ENCODE measurements at regions not wholly inside any gene's neighbourhood (a gene's known extent, or its start where the extent isn't known, plus 50 kb on each side); places are given as distances from the start of the nearest gene placed in this dataset.
"Not testable (repeated sequence)": the region's sequence is repeated elsewhere in the genome, so short reads cannot be mapped to it uniquely, and the experiment has no call there.

DNA sequence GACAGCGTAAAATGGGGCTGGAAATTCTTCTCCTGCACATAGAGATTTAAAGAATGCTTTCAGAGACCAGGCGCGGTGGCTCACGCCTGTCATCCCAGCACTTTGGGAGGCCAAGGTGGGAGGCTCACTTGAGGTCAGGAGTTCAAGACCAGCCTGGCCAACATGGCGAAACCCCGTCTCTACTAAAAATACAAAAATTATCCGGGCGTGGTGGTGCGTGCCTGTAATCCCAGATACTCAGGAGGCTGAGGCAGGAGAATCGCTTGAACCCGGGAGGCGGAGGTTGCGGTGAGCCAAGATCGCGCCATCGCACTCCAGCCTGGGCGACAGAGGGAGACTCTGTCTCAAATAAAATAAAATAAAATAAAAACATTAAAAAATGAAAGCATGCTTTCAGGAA is 107.4 kb downstream of the CRLF2 start:
- DNase-seq (ENCODE audit: low read depth in 4 of 4, low spot score in 2 of 4): not testable (repeated sequence)

DNA sequence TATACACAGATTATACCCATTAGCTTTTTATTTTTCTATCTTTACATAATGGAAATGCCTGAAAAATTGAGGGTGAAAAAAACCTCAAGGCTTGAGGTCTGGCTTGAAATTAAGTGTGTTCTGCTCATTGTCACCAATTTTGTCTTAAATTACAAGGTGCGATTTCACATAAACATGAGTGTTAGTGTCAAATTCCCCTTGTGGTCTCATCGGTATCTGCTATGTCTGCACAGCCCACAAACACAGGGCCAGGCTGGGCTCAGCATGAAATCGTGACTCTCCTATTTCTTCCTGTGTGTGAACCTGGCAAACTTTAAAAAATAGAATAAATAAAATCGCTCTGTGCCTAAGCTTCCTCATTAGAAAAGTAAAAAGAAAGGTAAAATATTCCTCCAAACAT is 109.1 kb downstream of the CRLF2 start:
- no peak for DNase-seq (ENCODE audit: low read depth in 4 of 4, low spot score in 2 of 4)

DNA sequence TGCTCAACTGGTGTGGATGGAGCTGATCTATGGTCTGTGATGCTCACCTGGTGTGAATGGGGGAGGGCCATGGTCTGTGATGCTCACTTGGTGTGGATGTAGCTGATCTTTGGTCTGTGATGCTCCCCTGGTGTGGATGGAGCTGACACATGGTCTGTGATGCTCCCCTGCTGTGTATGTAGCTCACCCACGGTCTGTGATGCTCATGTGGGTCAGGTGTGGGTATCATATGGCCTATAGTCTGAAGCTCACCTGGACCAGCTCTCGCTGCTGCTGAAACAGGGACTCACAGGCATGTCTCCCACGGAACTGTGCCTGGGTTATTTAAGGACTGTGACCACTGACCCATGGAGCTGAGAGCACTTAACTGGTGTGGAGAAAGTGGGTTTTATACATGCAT is 109.7 kb downstream of the CRLF2 start:
- DNase-seq (ENCODE audit: low read depth in 4 of 4, low spot score in 2 of 4): no peak

DNA sequence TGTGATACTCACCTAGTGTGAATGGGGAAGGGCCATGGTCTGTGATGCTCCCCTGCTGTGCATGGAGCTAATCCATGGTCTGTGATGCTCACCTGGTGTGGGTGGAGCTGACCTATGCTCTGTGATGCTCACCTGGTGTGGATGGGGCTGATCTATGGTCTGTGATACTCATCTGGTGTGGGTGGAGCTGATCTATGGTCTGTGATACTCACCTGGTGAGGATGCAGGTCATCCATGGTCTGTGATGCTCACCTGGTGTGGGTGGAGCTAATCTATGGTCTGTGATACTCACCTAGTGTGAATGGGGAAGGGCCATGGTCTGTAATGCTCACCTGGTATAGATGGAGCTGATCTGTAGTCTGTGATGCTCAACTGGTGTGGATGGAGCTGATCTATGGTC is 110.2 kb downstream of the CRLF2 start:
- DNase-seq (ENCODE audit: low read depth in 4 of 4, low spot score in 2 of 4): not testable (repeated sequence)

DNA sequence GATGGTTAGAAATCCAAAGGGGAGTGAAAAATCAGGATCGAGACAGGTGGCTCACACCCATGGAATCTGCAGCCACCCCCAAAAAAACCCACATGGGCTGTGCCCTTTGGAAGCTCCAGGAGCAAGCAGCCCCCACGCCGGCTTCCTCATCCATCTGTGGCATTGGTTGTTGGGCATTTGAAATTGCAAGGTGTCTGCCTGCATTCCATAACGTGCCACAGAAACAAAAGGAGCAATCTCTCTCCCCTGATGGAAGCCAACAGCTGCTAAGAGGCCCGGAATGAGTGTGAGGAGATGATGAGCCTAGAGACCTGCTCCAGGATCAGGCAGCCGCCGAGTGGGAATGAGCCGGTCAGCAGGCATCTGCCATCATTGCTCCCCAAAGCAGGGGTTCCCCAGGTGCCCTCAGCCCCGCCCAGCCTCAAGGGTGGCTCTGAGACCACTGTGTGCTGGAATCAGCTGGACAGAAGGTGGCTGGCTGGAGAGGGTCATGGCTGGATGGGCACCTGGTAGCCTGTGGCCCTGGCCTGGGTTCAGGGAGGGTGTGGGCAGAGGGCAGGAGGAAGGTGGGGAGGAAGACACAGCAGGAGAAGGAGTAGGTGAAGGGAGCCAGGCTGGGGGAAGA is 113.2 kb downstream of the CRLF2 start:
- DNase-seq (ENCODE audit: low read depth in 4 of 4, low spot score in 2 of 4): no peak

DNA sequence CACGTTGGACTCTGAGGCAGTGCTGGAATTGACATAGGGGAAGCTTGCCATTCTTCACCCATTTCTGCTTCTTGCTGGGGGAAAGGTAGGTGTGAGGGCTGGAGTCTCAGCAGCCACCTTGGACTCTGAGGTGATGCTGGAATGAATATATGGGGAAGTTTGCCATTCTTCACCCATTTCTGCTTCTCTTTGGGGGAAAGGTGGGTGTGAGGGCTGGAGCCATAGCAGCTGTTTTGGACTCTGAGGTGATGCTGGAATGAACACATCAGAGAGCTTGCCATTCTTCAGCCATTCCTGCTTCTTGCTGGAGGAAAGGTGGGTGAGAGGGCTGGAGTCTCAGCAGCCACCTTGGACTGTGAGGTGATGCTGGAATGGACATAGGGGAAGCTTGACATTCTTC is 115.1 kb downstream of the CRLF2 start:
- DNase-seq (ENCODE audit: low read depth in 4 of 4, low spot score in 2 of 4): no peak

DNA sequence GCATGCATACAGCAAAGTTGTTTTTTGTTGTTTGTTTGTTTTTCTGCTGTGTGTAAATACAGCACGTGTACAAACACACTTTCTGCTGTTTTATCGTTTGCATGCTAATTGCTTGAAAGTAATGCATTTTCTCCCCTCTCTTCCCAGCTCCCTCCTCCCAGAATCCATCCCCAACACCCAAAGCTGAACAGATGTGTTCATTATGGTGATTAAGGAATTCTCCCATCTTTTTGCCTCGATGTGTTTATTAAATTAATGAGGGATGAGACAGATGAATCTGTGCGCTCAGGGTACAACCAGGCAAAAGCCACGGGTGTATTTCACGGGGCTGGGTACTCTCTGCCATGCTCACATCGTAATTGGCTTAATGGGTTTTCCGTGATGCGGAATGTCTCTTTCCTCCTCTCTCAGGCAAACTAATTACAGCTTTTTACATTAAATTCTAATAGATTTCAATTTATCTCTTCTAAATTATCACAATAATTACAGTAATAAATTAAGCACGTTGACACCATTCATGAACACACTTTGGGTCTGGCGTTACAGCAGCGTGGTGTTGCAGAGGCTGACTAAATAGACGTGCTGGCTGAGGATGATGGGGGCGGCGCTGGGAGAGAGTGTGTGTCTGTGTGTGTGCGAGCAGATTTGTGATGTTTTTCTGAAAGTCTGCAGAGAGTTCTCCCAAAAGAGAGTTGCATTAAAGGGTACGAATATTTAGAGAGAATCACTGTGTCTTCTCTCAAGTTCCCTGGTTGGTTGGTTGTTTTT is 117.7 kb downstream of the CRLF2 start:
- DNase-seq (ENCODE audit: low read depth in 4 of 4, low spot score in 2 of 4): no peak

DNA sequence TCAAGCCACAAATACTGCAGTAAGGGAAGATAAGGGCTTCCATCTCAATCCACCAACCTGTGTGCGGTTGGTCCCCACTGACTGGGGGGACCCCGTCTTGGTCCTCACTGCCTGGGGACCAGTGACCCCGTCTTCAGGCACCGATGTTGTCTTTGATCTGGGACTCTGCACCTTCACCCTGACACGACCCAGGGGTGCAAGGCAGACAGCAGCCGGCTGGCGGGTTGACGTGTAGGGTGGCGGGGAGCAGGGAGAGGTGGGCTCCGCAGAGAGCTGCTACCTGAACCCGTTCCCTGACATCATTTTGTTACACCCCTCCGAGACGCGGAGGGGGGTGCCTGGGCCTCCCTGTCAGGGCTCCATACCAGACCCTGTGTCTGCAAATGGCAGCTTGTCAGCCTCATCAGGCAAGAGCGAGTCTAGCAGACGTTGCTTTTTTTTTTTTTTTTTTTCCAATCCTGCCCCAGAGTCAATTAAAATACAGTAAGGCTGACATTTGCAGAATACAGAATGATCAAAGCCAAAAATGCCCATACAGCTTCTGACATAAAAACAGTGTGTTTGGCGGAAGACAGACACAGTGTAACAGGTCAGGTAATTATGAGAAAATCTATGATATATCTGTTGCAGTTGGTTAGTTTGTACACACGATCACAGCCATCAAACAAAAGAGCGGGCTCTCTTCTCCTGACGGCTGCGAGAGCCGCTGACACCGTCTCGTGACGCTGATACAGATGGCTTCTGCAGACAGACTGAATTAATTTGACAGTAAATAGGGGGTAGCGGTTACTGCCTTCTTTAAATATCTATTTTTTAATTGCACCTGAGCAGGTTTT is 118.6 kb downstream of the CRLF2 start:
- DNase-seq (ENCODE audit: low read depth in 4 of 4, low spot score in 2 of 4): no peak

DNA sequence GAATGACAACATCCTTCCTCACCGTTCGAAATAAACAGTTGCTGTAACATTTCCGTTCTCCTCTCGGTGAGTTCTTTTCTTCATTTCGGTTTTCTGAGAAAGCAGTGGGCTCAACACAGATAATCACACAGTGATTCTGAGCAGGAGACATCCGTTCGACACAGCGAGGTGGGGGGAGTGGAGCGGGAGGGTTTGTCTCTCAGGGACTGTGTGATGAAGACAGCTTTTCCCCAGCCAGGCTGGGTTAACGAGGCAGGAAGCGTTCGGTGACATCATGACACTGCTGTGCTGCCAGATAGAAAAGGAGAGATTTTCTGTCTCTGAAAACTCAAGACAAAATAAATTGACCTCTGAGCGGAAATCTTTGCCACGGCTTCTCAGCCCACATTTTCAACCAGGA is 119.3 kb downstream of the CRLF2 start:
- DNase-seq (ENCODE audit: low read depth in 4 of 4, low spot score in 2 of 4): no peak

DNA sequence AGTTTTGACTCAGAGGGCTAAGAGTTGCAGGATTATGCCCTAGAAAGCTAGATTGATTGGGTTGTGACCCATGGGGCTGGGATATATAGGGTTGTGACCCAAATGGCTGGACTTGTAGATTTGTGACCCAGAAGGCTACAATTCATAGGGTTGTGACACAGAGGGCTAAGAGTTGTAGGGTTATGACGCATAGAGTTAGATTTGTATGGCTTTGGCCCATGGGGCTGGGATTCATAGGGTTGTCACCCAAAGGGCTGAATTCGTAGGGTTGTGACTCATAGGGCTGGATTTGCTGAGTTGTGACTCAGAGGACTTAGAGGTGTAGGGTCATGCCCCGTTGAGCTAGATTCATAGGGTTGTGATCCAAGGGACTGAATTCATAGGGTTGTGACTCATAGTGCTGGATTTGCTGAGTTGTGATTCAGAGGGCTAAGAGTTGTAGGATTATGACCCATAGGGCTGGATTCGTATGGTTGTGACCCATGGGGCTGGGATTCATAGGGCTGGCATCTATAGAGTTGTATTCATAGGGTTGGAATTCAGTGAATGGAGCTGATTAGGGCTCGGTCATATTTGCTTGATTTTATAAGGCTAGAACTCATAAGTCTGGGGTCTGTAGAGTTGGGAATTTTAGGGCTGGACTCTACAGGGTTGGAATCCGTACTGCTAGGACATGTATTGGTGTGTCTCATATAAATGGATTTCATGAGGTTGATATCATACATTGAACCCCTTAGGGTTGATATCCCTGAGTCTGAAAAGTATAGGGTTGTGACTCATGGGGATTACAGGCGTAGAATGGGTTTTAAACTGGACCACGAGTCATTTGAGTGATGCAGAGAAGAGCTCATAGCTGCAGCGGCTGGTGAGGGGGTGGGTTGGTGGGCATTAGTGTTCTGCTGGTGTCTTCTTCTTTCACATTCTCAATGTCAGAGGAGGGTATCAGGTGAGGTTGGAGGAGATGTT is 125.7 kb downstream of the CRLF2 start:
- no peak for DNase-seq (ENCODE audit: low read depth in 4 of 4, low spot score in 2 of 4)

DNA sequence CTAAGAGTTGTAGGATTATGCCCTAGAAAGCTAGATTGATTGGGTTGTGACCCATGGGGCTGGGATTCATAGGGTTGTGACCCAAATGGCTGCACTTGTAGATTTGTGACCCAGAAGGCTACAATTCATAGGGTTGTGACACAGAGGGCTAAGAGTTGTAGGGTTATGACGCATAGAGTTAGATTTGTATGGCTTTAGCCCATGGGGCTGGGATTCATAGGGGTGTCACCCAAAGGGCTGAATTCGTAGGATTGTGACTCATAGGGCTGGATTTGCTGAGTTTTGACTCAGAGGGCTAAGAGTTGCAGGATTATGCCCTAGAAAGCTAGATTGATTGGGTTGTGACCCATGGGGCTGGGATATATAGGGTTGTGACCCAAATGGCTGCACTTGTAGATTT is 126.6 kb downstream of the CRLF2 start:
- not testable (repeated sequence) for DNase-seq (ENCODE audit: low read depth in 4 of 4, low spot score in 2 of 4)

DNA sequence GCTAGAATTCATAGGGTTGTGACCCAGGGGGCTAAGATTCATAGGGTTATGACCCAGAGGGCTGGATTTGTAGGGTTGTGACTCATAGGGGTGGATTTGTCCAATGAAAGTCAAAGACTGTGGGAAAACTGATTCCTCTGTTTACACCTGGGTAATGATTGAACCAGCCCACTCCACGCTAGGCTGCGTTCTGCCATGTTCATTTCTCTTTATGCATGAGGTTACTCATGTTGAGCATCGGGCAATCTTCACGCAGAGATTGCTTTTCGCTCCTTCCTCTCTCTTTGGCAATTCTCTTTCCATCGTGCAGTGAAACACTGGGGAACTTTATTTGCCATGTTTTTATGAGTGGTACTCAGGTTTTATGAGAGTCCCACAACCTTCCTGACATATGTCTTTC is 127.8 kb downstream of the CRLF2 start:
- no peak for DNase-seq (ENCODE audit: low read depth in 4 of 4, low spot score in 2 of 4)

DNA sequence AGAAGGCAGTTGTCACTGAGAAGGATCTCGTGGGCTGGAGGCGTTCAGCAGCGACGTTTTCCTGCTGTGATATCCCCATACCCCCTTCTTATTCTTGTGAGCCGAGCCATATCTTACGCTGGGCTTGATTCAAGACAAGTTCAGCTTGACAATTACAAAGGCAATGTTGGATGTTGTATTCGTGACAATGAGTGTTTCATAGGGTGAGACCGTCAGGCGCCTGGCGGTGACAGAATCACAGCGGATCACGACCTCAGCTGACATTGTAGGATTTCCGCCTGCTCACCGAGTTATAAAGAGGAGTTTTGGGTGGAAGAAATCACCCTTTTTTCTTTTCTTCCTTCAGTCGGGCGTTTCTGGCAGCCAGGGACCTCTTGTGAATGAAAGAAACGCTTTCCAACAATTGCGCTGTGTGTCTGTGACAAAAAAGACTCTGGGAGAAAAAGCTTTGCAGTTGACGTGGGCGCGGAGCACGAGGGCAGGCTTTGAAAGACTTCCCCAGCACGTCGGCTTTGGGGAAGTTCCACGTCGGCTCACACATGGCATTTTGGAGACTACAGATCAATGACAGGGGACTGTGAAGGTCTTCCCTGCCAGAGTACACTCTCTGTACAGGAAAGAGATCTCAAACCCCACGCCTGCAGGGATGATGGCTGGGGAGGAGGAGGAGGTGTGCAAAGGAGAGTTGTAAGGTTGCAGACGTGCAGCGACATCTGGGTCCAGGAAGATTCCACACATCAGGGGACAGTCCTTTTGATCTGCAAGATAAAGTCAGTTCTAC is 135.4 kb downstream of the CRLF2 start:
- DNase-seq (ENCODE audit: low read depth in 4 of 4, low spot score in 2 of 4): no peak

DNA sequence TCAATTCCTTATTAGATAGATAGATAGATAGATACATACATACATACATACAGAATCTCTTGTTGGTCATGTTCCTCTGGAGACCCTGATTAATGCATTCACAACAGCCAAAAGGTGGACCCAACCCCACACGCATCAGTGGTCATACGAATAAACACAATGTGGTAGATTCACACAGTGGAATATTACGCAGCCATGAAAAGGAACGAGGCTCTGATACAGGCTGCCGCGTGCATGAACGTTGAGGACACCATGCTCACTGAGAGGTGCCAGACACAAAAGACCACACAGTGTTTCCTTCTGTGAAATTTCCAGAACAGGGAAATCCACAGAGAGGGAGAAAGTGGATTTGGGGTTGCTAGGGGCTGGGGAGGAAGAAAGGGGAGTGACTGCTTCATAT is 136.7 kb downstream of the CRLF2 start:
- no peak for DNase-seq (ENCODE audit: low read depth in 4 of 4, low spot score in 2 of 4)

DNA sequence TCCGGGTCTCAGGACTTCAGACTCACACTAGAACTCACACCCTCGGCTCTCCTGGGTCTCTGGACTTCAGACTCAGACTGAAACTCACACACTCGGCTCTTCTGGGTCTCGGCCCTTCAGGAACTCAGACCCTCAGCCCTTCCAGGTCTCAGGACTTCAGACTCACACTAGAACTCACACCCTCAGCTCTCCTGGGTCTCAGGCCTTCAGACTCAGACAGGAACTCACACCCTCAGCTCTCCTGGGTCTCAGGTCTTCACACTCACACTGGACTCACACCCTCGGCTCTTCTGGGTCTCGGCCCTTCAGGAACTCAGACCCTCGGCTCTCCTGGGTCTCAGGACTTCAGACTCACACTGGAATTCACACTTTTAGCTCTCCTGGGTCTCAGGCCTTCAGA is 137.3 kb downstream of the CRLF2 start:
- DNase-seq (ENCODE audit: low read depth in 4 of 4, low spot score in 2 of 4): no peak

DNA sequence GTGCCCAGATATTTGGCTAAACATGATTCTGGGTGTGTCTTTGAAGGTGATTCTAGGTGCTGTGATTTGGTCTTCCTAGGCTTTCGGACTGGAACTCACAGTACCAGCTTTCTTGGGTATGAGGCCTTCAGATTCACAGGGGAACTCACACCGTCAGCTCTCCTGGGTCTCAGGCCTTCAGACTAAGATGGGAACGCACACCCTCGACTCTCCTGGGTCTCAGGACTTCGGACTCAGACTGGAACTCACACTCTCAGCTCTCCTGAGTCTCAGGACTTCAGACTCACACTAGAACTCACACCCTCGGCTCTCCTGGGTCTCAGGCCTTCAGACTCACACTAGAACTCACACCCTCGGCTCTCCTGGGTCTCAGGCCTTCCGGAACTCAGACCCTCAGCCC is 137.7 kb downstream of the CRLF2 start:
- no peak for DNase-seq (ENCODE audit: low read depth in 4 of 4, low spot score in 2 of 4)

DNA sequence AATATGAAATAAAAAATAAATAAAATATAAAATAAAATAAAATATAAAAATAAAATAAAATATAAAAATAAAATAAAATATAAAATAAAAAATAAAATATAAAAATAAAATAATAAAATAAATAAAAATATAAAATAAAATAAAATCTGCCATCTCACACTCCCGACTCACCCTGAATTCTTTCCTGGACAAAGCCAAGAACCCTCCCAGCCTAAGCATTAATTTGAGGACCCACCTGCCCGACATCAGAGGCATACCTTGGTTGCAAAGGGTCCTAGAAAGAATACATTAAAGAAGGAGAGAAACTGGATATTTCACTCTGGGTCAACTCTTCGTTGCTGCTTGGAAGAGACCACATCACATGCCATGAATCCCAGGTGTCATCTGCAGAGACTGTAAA is 138.3 kb downstream of the CRLF2 start:
- DNase-seq (ENCODE audit: low read depth in 4 of 4, low spot score in 2 of 4): no peak

DNA sequence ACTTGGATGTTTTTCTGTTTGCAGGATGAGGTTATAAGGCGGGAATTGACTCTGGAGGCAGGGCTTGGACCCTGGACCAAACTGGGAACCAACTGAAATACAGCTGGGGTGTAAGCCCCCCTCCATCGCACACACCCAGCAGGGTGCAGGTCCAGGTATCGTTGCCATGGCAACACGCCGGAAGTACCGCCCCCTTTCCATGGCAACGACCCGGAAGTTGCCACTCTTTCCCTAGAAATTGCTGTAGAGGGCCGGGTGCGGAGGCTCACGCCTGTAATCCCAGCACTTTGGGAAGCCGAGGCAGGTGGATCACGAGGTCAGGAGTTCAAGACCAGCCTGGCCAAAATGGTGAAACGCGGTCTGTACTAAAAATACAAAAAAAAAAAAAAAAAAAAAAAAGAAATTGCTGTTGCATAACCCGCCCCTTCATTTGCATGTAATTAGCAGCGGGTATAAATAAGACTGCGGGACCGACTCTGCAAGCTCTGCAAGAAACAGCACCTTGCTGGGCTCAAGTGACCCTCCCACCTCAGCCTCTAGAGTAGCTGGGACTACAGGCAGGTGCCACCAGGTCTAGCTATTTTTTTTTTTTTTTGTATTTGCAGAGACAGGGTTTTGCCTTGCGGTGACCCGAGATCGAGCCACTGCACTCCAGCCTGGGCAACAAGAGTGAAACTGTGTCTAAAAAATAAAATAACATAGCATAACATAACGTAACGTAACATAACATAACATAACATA is 139.6 kb downstream of the CRLF2 start:
- DNase-seq (ENCODE audit: low read depth in 4 of 4, low spot score in 2 of 4): no peak

DNA sequence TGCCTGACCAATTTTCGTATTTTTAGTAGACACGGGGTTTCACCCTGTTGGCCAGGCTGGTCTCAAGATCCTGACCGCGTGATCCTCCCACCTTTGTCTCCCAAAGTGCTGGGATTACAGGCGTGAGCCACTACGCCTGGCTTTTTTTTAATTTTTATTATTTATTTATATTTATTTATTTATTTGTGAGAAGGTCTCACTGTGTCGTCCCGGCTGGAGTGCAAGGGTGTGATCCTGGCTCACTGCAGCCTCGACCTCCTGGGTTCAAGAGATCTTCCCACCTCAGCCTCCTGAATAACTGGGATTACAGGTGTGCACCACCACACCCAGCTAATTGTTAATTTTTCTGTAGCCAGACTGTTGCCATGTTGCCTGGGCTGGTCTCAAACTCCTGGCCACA is 141.1 kb downstream of the CRLF2 start:
- no peak for DNase-seq (ENCODE audit: low read depth in 4 of 4, low spot score in 2 of 4)
